ENCODE measurements at regions not wholly inside any gene's neighbourhood (a gene's known extent, or its start where the extent isn't known, plus 50 kb on each side); places are given as distances from the start of the nearest gene placed in this dataset.

GRCh38 chr4:32633421-32633820 lies 1913.3 kb downstream of the PCDH7 start:
- TF ChIP-seq EZH2 (IDR thresholded peaks at IDR 0.05; ENCODE audit: insufficient read depth, poor library complexity, severe bottlenecking) (no peak), EZH2phosphoT487 (IDR thresholded peaks at IDR 0.05; ENCODE audit: insufficient read depth, low read depth) (no peak)
